OCI-LY1 (cell line): ENCODE measurements at regions not wholly inside any gene's neighbourhood (a gene's known extent, or its start where the extent isn't known, plus 50 kb on each side); places are given as distances from the start of the nearest gene placed in this dataset.

Experiments used
- H2AFZ ChIP-seq: fragments of 200-600 bp; sonication (generic), shearing (Covaris generic); 2 replicates; pipeline ENCODE4 v1.6.0; 2014; ENCODE audit warnings: antibody characterized with exemption, mild to moderate bottlenecking, low read length
- H3F3A ChIP-seq: fragments of 200-600 bp; sonication (generic), shearing (Covaris generic); 2 replicates; pipeline ENCODE4 v1.6.0; 2014; ENCODE audit warnings: mild to moderate bottlenecking, antibody characterized with exemption, low read length, moderate library complexity; ENCODE audit not compliant: insufficient read depth
- H3K27ac ChIP-seq: fragments of 200-600 bp; sonication (generic); 2 replicates; pipeline ENCODE4 v1.5.1; 2014; ENCODE audit warnings: low read length, mixed run types, mild to moderate bottlenecking, low read depth; ENCODE audit not compliant: poor library complexity, severe bottlenecking
- H3K27me3 ChIP-seq: fragments of 200-600 bp; sonication (generic); 2 replicates; pipeline ENCODE4 v1.6.0; 2014; ENCODE audit warnings: antibody characterized with exemption, mild to moderate bottlenecking, low read length, moderate library complexity; ENCODE audit not compliant: insufficient read depth
- H3K36me3 ChIP-seq: fragments of 200-600 bp; sonication (generic); 2 replicates; pipeline ENCODE4 v1.6.1; 2014; ENCODE audit warnings: mild to moderate bottlenecking, antibody characterized with exemption, low read length, moderate library complexity, mixed read lengths; ENCODE audit not compliant: insufficient read depth
- H3K4me1 ChIP-seq: fragments of 200-600 bp; sonication (generic); 2 replicates; pipeline ENCODE4 v1.5.1; 2014; ENCODE audit warnings: mild to moderate bottlenecking, low read length, moderate library complexity; ENCODE audit not compliant: insufficient read depth, severe bottlenecking
- H3K4me2 ChIP-seq: fragments of 200-600 bp; sonication (generic), shearing (Covaris generic); 2 replicates; pipeline ENCODE4 v1.6.1; 2014; ENCODE audit warnings: low read length
- H3K4me3 ChIP-seq: fragments of 200-600 bp; sonication (generic); 2 replicates; pipeline ENCODE4 v1.5.1; 2014; ENCODE audit warnings: low read length, low read depth, mild to moderate bottlenecking, mixed read lengths; ENCODE audit not compliant: poor library complexity, severe bottlenecking
- H3K79me2 ChIP-seq: fragments of 200-600 bp; shearing (Covaris generic); 2 replicates; pipeline ENCODE4 v1.6.1; 2016; ENCODE audit warnings: mixed run types, low read length, mixed read lengths; ENCODE audit not compliant: insufficient read depth
- H3K9ac ChIP-seq: fragments of 200-600 bp; sonication (generic), shearing (Covaris generic); 2 replicates; pipeline ENCODE4 v1.6.1; 2014; ENCODE audit warnings: mild to moderate bottlenecking, low read length, mixed read lengths
- H3K9me2 ChIP-seq: fragments of 200-600 bp; sonication (generic), shearing (Covaris generic); 2 replicates; pipeline ENCODE4 v1.6.1; 2014; ENCODE audit warnings: low read depth, mild to moderate bottlenecking, low read length, mixed read lengths
- H3K9me3 ChIP-seq: fragments of 200-600 bp; shearing (Covaris generic); 2 replicates; pipeline ENCODE4 v1.6.1; 2014; ENCODE audit warnings: low read length, mixed read lengths
- H4K20me1 ChIP-seq: fragments of 200-600 bp; sonication (generic), shearing (Covaris generic); 2 replicates; pipeline ENCODE4 v1.6.0; 2016; ENCODE audit warnings: mild to moderate bottlenecking, low read length; ENCODE audit not compliant: insufficient read depth
- EZH2 ChIP-seq: fragments of 200-600 bp; sonication (generic), shearing (Covaris generic); IDR thresholded peaks from 2 replicates; pipeline ENCODE4 v1.8.0; 2017; ENCODE audit warnings: borderline replicate concordance, mixed run types, mild to moderate bottlenecking, antibody characterized with exemption, low read length, moderate library complexity, mixed read lengths
- TF ChIP-seq, protein P1 (sequence below): fragments of 200-600 bp; sonication (generic), shearing (Covaris generic); IDR thresholded peaks from 2 replicates; pipeline ENCODE4 v1.5.1; 2017; ENCODE audit warnings: mild to moderate bottlenecking, antibody characterized with exemption, low read length, moderate library complexity, mixed read lengths

DNA sequence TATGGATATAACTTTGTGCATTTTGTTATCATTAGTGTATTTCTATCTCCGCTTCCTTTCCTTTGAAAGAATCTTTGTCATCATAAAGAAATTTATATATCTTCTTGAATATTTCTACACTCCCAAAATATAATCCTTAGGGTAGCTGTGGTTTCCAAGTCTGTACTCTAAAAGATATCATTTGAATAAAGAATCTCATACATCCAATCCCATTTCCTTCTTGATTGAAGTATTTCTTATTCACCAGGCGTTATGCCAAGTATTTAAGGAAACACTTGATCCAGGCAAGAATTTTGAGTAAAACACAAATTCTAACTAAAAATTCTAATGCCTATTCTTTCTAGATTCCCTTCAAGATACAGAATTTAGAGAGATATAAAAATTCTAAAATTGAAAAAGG lies 821.8 kb downstream of the GALC start:
- Histone ChIP-seq H2AFZ (no peak overlapping the region), H3K27me3 (no peaks in the 10 kb centered on the region), H3K4me1 (no peaks in the 10 kb centered on the region), H3K9ac (no peak overlapping the region), H3K79me2 (no peaks in the 10 kb centered on the region), H3K4me3 (no peak overlapping the region), H3F3A (no peaks in the 10 kb centered on the region), H3K4me2 (no peak overlapping the region), H4K20me1 (no peaks in the 10 kb centered on the region), H3K9me2 (no peaks in the 10 kb centered on the region), H3K9me3 (no peaks in the 10 kb centered on the region), H3K27ac (no peak overlapping the region), H3K36me3 (no peaks in the 10 kb centered on the region)
- TF ChIP-seq EZH2 = no peak
- TF ChIP-seq, protein P1, sequence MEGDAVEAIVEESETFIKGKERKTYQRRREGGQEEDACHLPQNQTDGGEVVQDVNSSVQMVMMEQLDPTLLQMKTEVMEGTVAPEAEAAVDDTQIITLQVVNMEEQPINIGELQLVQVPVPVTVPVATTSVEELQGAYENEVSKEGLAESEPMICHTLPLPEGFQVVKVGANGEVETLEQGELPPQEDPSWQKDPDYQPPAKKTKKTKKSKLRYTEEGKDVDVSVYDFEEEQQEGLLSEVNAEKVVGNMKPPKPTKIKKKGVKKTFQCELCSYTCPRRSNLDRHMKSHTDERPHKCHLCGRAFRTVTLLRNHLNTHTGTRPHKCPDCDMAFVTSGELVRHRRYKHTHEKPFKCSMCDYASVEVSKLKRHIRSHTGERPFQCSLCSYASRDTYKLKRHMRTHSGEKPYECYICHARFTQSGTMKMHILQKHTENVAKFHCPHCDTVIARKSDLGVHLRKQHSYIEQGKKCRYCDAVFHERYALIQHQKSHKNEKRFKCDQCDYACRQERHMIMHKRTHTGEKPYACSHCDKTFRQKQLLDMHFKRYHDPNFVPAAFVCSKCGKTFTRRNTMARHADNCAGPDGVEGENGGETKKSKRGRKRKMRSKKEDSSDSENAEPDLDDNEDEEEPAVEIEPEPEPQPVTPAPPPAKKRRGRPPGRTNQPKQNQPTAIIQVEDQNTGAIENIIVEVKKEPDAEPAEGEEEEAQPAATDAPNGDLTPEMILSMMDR = no peak

DNA sequence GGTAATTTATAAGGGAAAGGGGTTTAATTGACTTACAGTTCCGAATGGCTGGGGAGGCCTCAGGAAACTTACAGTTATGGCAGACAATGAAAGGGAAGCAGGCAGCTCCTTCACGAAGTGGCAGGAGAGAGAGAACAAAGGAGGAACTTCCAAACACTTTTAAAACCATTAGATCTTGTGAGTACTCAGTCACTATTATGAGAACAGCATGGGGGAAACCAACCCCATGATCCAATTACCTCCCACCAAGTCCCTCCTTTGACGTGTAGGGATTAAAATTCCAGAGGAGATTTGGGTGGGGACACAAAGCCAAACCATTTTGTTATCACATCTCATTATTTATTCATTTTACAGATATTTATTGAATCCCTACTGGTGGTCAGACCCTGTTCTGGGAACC lies 822.8 kb downstream of the GALC start:
- Histone ChIP-seq H3K27ac (no peak overlapping the region), H3K27me3 (no peaks in the 10 kb centered on the region), H3K9me2 (no peaks in the 10 kb centered on the region), H3K4me3 (no peak overlapping the region), H3K4me1 (no peaks in the 10 kb centered on the region), H3K79me2 (no peaks in the 10 kb centered on the region), H3K36me3 (no peaks in the 10 kb centered on the region), H3F3A (no peaks in the 10 kb centered on the region), H3K9me3 (no peaks in the 10 kb centered on the region), H3K9ac (no peak overlapping the region), H2AFZ (no peak overlapping the region), H4K20me1 (no peaks in the 10 kb centered on the region), H3K4me2 (no peak overlapping the region)
- TF ChIP-seq, protein P1 = no peak
- TF ChIP-seq EZH2 = no peak

DNA sequence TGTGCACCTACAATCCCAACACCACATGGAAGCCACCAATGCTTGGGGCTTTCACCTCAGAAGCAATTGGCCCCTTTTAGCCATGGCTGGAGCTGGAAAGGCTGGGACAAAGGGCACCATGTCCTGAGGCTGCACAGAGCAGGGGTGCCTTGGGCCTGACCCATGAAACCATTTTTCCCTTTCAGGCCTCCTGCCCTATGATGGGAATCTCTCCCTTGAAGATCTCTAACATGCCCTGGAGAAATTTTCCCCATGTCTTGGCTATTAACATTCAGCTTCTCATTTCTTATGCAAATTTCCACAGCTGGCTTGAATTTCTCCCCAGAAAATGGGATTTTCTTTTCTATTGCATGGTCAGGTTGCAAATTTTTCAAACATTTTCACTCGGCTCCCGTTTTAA lies 823.6 kb downstream of the GALC start:
- Histone ChIP-seq H3K4me1 (no peaks in the 10 kb centered on the region), H3K36me3 (no peaks in the 10 kb centered on the region), H4K20me1 (no peaks in the 10 kb centered on the region), H3K27me3 (no peaks in the 10 kb centered on the region), H3K79me2 (no peaks in the 10 kb centered on the region), H3K27ac (no peak overlapping the region), H2AFZ (no peak overlapping the region), H3K9me3 (no peaks in the 10 kb centered on the region), H3K4me3 (no peak overlapping the region), H3K4me2 (no peak overlapping the region), H3F3A (no peaks in the 10 kb centered on the region), H3K9ac (no peak overlapping the region), H3K9me2 (no peaks in the 10 kb centered on the region)
- TF ChIP-seq EZH2 = no peak

DNA sequence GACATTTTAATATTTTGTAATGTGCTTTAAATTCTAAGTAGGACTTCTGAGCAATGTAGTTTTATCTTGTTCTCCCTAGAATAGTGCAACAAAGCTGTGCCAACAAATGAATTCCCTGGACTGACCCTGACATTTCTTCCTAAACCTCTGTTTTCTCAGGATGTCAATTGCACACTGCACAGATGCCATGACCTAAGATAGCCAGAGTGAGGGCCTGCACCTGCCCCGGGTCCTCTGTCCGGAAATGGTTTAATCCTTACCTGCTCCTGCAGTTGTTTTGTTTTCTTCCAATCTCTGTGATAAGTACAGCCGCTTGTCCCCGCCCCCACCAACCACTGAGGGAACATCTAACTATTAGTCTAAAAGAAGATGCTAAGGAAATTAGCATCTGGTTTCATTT lies 831.5 kb downstream of the GALC start:
- H2AFZ ChIP-seq = no peak overlapping the region
- no peak for TF ChIP-seq EZH2
- TF ChIP-seq, protein P1 = no peak
- H3K4me1 ChIP-seq = no peaks in the 10 kb centered on the region
- no peaks in the 10 kb centered on the region for H3K27me3 ChIP-seq
- H3K36me3 ChIP-seq = no peaks in the 10 kb centered on the region
- H3K79me2 ChIP-seq = no peaks in the 10 kb centered on the region
- H3K9me2 ChIP-seq = no peaks in the 10 kb centered on the region
- H4K20me1 ChIP-seq = no peaks in the 10 kb centered on the region
- no peak overlapping the region for H3K4me2 ChIP-seq
- H3F3A ChIP-seq = no peaks in the 10 kb centered on the region
- H3K9ac ChIP-seq = no peak overlapping the region
- H3K27ac ChIP-seq = no peak overlapping the region
- H3K4me3 ChIP-seq = no peak overlapping the region
- no peaks in the 10 kb centered on the region for H3K9me3 ChIP-seq
